Cerebellar cortex (tissue), 1 donor: ENCODE measurements at regions not wholly inside any gene's neighbourhood (a gene's known extent, or its start where the extent isn't known, plus 50 kb on each side); places are given as distances from the start of the nearest gene placed in this dataset.

Experiments
- DNase-seq: peaks from one replicate; pipeline ENCODE4 v3.0.0-alpha.2; 2015; ENCODE audit warnings: low spot score

DNA sequence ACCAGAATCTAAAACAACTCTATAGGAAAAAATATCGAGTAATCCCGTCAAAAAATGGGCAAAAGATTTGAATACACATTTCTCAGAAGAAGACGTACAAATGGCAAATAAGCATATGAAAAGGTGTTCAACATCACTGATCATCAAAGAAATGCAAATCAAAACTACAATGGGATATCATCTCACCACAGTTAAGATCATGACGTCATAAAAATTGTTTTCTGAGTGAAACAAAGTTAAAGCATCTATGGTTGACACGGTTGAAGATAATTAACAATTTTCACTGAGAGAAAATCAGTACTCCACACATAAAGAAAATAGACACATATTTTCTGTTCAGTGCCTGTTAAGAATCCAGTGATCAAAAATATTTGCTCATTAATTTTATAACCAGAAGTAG, 1010.8 kb upstream of the ADGRL3 start:
- no peak for DNase-seq

- no peak for DNase-seq
These were observed 1005.9 kb upstream of the ADGRL3 start for GRCh38 chr4:60194214-60194613.

DNA sequence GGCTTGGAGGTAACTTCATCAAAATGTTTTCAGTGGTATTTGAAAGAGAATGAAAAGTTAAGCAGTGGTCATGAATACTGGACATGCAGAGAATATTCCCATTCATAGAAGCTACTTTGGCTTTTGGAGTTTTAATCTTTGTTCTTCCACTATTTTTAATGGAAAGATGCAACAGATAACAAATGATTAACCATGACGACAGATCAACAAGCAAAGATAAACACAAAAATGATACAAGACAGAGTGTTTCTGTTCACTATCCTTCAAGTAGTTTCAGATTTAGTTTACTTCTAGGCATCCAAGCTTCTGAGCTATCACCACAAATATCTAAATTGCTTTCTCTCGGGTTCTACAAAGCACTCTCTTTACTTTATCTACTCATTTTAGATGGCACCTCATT, 1004.9 kb upstream of the ADGRL3 start:
- no peak for DNase-seq

DNA sequence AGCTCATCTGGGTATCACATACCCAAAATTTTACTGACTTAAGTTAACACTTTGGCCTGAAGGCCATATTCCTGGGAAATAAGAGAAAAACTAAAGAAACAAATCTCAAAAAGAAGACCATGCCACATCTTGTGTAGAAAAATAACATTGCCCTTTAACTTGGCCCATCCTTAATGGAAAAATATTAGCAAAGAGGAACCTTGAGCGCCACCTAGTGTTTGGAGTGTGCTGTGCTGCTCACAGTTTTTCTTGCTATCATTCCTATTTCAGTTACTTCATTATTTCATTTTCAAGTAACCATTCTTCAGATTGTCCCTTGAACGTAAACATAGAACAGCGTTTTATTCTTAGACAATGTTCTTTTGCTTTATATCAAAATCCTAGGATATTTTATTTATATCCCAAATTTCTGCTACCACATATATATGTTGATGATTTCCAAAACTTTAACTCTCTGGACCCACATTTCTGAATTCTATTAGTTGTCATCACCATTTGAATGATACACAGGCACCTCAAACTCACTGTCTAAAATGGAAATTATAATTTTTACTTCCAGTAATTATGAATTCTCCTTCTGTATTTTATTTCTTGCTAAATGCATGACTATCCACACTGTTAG, 999.0 kb upstream of the ADGRL3 start:
- DNase-seq = peak; percentile 45

DNA sequence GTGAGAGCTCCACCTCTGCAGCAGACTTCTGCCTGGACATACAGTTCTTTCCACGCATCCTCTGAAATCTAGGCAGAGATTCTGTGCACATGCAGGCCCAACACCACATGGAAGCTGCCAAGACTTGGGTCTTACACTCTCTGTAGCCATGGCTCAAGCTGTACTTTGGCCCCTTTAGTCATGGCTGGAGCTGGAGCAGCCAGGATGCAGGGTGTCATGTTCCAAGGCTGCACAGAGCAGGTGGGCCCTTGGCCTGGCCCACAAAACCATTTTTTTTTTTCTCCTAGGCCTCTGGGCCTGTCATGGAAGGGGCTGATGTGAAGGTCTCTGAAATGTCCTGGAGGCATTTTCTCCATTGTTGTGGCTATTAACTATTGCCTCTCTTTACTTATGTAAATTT, 990.5 kb upstream of the ADGRL3 start:
- DNase-seq = no peak

DNA sequence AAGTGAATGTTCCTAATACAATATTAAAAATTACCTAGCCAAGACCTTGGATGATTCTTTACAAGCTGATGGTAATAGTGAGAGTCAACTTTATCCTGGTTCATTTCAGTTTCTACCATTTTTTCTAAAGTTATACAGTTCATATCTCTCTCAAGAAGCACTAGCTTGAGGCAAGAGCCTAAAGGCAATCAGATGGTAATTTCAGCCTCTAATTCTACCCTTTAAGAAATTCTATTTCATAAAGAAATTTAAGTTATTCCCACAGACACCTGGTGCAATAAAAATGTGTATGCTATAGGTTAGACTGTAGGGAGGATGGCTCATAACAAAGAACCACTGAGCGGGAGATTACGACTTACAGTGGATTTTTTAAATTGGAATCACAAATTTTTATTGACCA, 984.2 kb upstream of the ADGRL3 start:
- no peak for DNase-seq

DNA sequence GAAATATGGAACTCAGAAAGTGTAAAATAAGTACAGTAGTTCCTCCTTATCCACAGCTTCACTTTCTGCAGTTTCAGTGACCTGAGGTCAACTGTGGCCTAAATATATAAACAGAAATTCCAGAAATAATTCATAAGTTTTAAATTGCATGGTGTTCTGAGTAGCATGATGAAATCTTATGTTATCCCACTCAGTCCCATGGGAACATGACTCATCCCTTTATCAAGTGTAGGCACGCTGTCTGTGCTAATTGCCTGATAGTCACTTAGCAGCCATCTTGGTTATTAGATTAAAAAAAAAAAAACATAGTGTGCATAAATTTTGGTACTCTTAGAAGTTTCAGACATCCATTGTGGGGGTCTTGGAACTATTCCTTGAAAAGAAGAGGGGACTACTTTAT, 983.4 kb upstream of the ADGRL3 start:
- no peak for DNase-seq

DNA sequence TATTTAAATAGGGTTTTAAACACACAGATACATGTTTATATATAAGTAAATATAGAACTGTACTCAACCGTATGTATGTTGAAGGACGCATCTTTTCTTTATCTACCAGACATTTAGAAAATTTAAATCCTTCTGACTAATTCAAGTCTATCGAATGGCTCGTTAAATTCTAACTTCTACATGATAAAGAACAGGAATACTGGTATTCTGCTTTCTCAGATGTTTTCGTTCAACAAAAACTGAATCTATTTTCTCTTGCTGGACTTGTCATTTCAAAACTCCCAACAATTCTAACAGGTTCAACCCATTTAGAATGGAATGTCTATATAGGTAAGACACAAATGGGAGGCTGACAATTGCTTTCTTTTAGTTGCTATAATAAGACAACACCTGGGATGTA, 978.3 kb upstream of the ADGRL3 start:
- DNase-seq = no peak

- no peak for DNase-seq
These were observed 976.8 kb upstream of the ADGRL3 start for GRCh38 chr4:60223208-60223923.

- no peak for DNase-seq
These were observed 958.3 kb upstream of the ADGRL3 start for GRCh38 chr4:60241866-60242265.

- DNase-seq = no peak
These were observed 950.3 kb upstream of the ADGRL3 start for GRCh38 chr4:60249784-60250183.

- DNase-seq = no peak
These were observed 949.5 kb upstream of the ADGRL3 start for GRCh38 chr4:60250657-60251056.

GRCh38 chr4:60259781-60260180, 940.3 kb upstream of the ADGRL3 start:
- DNase-seq = peak; percentile 47

DNA sequence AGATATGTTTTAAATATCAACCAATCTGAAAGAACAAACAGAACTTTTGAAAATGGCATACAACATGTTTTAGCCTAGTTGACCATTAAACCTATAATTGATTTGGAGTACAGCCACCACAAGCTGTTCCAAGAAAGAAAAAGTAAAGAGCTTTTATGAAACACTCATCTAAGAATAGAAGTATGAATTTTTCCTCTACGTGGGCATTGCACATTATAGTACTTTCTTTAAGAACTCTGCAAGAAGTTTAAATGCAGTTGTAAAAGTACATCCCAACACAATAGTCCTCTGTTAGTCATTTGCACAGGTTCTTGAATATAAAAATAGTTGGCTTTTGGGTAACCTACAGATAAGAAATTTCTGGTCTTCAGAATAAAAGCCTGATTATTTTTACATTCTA, 933.6 kb upstream of the ADGRL3 start:
- DNase-seq = no peak

DNA sequence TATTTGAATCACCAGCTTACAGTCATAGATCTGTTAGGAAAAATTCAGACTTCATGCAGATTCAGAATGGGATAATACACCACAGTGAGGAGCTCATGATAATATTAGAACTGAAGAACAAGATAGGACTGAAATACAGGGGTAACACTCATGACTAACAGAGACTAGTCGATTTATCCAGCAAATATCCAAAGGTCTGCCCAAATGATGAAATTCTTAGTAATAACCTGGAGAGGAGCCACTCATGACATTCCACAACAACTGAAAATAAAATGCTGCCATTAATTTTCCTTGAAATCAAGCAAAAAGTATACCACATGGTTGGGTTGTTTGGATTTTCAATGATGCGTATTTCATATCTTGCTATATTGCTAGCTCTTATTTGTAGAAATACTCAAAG, 903.7 kb upstream of the ADGRL3 start:
- no peak for DNase-seq

DNA sequence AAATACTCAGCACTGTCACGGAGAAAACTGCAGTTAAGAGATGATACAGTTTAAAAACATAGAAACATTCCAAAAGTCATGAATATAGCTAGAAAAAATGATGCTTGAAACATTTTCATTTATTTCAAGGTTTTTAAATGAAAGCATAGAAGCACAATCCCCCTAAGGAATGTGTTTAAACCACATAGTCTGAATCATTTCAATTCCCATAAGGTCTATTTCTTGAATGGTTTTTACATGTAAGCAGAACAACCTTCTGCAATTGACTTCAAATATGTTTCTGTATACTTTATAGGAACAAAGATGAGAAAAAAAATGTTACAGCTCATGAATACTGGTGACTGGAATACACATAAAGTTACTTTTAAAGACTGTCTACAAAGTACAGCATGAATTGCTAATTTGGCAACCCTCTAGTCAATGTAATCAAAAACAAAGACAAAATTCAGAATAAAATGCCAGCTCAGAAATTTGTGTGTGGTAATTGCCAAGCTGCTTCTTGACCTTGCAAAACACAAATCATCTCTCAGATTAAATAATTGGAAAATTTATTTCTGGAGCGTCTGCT, 886.4 kb upstream of the ADGRL3 start:
- no peak for DNase-seq

- no peak for DNase-seq
These were observed 885.7 kb upstream of the ADGRL3 start for GRCh38 chr4:60314416-60314815.

GRCh38 chr4:60315586-60315985, 884.5 kb upstream of the ADGRL3 start:
- no peak for DNase-seq

DNA sequence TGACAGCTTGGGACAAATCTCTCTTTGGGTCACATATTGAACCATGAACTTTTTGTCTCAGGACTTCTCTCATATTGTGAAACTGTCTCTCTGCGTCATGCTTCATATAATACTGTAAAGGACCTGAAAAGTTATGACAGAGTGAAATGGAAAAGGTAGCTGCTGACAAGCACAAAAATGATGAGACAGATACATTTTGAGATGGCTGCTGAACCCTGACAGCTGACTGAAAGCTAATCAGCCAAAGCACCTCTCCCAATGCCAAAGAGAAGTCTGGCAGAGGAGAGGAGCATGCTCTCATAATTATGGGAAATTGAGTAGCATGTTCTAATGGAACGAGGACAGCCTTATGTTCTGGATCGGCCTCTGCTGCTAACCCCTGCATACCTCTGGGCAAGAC, 873.4 kb upstream of the ADGRL3 start:
- no peak for DNase-seq

- no peak for DNase-seq
These were observed 872.5 kb upstream of the ADGRL3 start for GRCh38 chr4:60327651-60328050.

DNA sequence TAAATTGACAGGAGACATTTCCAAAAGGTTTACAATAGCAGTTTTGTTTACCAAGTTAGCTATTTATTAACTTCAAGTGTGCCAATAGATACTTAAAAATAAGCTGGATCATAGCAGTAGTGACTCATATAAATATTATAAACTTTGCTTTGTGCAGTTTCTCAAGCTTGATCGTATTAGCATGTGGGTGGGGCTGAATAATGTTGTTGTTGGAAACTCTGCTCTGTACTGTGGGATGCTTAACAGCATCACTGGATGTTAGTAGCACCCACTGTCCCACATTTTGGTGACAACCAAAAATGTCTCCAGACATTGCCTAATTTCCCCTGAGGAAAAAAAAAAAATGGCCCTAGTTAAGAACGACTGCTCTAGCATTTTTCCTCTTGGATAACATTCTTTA, 855.2 kb upstream of the ADGRL3 start:
- no peak for DNase-seq

DNA sequence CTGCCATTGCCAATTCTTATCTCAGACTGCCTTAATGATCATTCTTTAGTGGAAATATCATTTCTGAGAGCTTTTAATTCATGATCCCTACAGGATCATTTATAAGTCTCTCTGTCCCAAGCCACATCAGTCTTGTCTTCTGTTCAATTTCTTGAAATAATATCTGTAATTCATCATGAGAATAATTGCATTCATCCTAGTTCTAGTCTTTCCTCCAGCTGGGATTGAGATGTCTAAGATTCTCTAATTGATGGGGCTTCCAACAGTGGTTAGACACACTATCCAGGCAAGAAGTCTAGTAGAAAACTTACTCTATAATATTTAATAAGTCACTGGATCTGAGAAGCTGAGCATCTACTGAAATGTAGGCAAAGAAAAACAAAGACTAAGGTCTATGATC, 854.7 kb upstream of the ADGRL3 start:
- DNase-seq = no peak

DNA sequence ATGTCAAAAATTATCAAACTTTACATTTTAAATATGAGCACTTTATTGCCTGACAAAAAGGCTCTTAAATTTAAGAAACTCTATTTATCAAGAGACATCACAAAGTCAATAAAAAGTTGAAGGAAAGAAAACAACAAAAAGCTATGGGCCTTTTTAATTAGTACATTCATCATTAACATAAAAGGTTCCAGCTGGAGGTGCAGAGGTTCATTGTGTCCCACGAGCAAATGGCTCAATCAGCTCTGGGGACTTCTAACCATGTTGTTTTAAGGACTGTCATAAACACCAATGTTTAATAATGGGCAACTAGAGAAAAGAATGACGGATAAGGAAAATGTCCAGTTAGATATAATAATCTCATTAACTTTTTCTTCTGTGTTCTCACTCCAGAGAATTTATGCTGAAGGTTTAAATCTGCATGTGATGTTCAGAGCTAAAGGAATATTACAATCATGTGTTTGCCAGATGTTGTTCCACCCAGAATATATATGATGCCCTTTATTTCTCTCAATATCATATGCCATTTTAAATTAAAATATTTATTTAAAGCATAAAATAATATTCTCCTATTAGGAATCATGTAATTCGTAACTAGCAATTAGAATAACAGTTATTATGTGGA, 840.3 kb upstream of the ADGRL3 start:
- no peak for DNase-seq
